AG04450 (cell line): ENCODE measurements at regions not wholly inside any gene's neighbourhood (a gene's known extent, or its start where the extent isn't known, plus 50 kb on each side); places are given as distances from the start of the nearest gene placed in this dataset.

Experiments
- CTCF ChIA-PET: fragments of 300-600, 350-600 bp; formaldehyde crosslinking; extraction: SDS; loops from one replicate; lab custom pipeline; 2022; ENCODE audit warnings: antibody characterized with exemption, inconsistent platforms; lab: Charles Lee
- POLR2A ChIA-PET: fragments of 350-600 bp; formaldehyde crosslinking; extraction: SDS; loops from one replicate; lab custom pipeline; 2021; ENCODE audit warnings: antibody characterized with exemption, inconsistent platforms; lab: Yijun Ruan, JAX
- DNase-seq: peaks from one replicate; pipeline ENCODE4 v3.0.0-alpha.2; 2011; ENCODE audit warnings: low read depth, low spot score
- H3K27ac ChIP-seq: one replicate; pipeline ENCODE4 v1.5.1; 2012; ENCODE audit warnings: low read depth, low read length, control low read depth
- H3K27me3 ChIP-seq: one replicate; pipeline ENCODE4 v1.6.0; 2012; ENCODE audit warnings: low read length; ENCODE audit not compliant: control insufficient read depth, insufficient read depth
- H3K4me3 ChIP-seq: 2 replicates; pipeline ENCODE4 v1.5.1; 2011; ENCODE audit warnings: mild to moderate bottlenecking, low read depth, low read length, control low read depth
- H3K9me3 ChIP-seq: 2 replicates; pipeline ENCODE4 v1.5.1; 2012; ENCODE audit warnings: low read length; ENCODE audit not compliant: control insufficient read depth, insufficient read depth
- CTCF ChIP-seq: IDR thresholded peaks from 2 replicates; pipeline ENCODE4 v1.5.1; 2011; ENCODE audit warnings: low read depth, low read length, control low read depth, inconsistent platforms

GRCh38 chr9:21653589-21653988, 148.8 kb upstream of the MTAP start:
- no peaks in the 10 kb centered on the region for H3K9me3 ChIP-seq
- CTCF ChIA-PET, result interaction anchor here (0.7 kb wide), 1 partner anchor 27 kb away, joined by 3 read pairs; no protein-coding TSS in a partner anchor
- DNase-seq, result no peak
- H3K4me3 ChIP-seq, result no peak overlapping the region
- no peak for TF ChIP-seq CTCF
- POLR2A ChIA-PET, result no interaction called here
- no peak overlapping the region for H3K27ac ChIP-seq
- no peaks in the 10 kb centered on the region for H3K27me3 ChIP-seq

DNA sequence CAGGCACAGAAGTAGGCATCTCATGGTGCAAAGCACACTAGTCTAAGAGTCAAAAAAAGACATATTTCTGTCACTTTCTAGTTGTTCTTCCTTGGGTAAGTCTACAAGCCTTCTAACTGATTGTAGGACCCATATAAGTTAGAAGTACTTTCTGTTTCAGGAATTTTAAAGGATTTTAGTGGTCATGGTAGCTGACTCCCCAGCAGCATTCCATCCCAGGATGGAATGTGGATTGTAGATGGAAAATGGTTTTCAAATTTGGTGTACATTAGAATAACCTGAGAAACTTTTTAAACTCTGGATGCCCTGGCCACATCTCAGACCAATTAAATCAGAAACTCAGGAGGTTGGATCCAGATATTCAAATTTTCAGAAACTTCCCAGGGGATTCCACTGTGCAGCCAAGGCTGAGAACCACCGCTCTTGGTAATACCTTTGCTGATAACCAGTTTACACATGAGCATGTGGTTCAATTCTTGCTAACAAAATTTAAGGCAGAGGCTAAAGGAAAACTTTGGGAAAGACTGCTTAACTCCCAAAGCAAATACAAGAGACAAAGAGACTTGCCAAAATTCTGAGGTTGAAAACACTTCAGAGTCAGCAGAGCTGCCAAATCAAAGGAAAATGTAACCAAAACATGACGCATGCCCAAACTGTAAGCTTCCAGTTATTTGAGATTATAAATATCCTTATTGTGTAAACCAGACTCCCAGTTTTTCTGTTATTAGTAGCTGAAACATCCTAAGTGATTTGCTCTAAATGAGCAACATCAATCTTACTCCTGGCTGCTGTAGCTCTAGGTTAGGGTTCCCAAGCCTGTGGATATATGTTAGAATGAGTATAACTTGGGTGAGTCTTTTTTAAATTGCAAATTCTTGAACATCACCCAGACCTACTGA, 145.4 kb upstream of the MTAP start:
- no peaks in the 10 kb centered on the region for H3K27me3 ChIP-seq
- H3K4me3 ChIP-seq, result no peak overlapping the region
- ChIA-PET POLR2A (no interaction called here), CTCF (interaction anchor here (0.6 to 0.9 kb wide), 2 partner anchors 52 to 338 kb away, joined by 3 to 9 read pairs; no protein-coding TSS in a partner anchor)
- no peaks in the 10 kb centered on the region for H3K9me3 ChIP-seq
- peak overlapping the region; percentile 55 for H3K27ac ChIP-seq
- peak; percentile 45 for DNase-seq
- TF ChIP-seq CTCF, result no peak

GRCh38 chr9:21657966-21658667, 144.3 kb upstream of the MTAP start:
- Histone ChIP-seq H3K27me3 (no peaks in the 10 kb centered on the region), H3K9me3 (no peaks in the 10 kb centered on the region), H3K27ac (no peak overlapping the region), H3K4me3 (no peak overlapping the region)
- no peak for DNase-seq
- no peak for TF ChIP-seq CTCF
- POLR2A ChIA-PET, result interaction anchor here (0.5 to 0.6 kb wide), 2 partner anchors 49 to 54 kb away, joined by 3 read pairs; no protein-coding TSS in a partner anchor
- CTCF ChIA-PET, result no interaction called here

DNA sequence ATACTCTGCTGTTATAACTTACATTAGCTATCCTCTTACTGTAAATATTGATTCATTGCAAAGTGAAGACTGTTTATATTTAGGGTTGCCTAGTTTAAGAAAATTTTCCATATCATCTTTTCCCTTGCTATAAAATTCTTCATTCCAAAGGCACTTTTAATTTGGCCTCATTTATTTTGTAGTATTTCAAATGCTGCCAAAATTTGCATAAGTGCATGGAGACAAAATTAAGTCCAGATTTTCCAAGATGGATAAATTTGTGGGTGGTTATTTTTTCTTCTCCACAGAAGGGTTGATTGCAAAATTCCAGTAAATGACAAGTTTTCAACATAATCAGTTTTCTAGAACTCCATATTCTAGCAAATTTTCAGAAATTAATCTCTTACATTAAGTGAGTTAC, 141.5 kb upstream of the MTAP start:
- Histone ChIP-seq H3K27me3 (no peaks in the 10 kb centered on the region), H3K27ac (no peak overlapping the region), H3K9me3 (no peaks in the 10 kb centered on the region), H3K4me3 (no peak overlapping the region)
- DNase-seq, result no peak
- no peak for TF ChIP-seq CTCF
- ChIA-PET POLR2A (no interaction called here), CTCF (no interaction called here)

GRCh38 chr9:21661626-21662025, 140.8 kb upstream of the MTAP start:
- POLR2A ChIA-PET, result no interaction called here
- no peak overlapping the region for H3K4me3 ChIP-seq
- CTCF ChIA-PET, result no interaction called here
- no peaks in the 10 kb centered on the region for H3K27me3 ChIP-seq
- no peak overlapping the region for H3K27ac ChIP-seq
- TF ChIP-seq CTCF, result no peak
- DNase-seq, result no peak
- H3K9me3 ChIP-seq, result no peaks in the 10 kb centered on the region
